SK-N-SH (cell line): ENCODE measurements at regions not wholly inside any gene's neighbourhood (a gene's known extent, or its start where the extent isn't known, plus 50 kb on each side); places are given as distances from the start of the nearest gene placed in this dataset.
"Not testable (repeated sequence)": the region's sequence is repeated elsewhere in the genome, so short reads cannot be mapped to it uniquely, and the experiment has no call there.

ENCODE experiments used
- CTCF ChIA-PET: fragments of 300-600, 350-600 bp; formaldehyde crosslinking; extraction: SDS; loops from one replicate; lab custom pipeline; 2021; lab: Yijun Ruan, JAX
- POLR2A ChIA-PET: fragments of 350-600 bp; sonication (Branson Sonifier 250); formaldehyde crosslinking; extraction: SDS; loops from one replicate; lab custom pipeline; 2020; ENCODE audit warnings: antibody characterized with exemption, inconsistent platforms; lab: Yijun Ruan, JAX
- DNase-seq: peaks from one replicate; pipeline ENCODE4 v3.0.0; 2012
- H2AFZ ChIP-seq: fragments of 200-600 bp; sonication (generic); 2 replicates; pipeline ENCODE4 v1.8.1; 2016; ENCODE audit warnings: antibody characterized with exemption, mild to moderate bottlenecking, low read depth
- H3F3A ChIP-seq: fragments of 200-600 bp; sonication (generic); replicated peaks from 2 replicates; pipeline ENCODE3; 2016; ENCODE audit warnings: antibody characterized with exemption, mild to moderate bottlenecking; ENCODE audit not compliant: insufficient read depth
- H3K27ac ChIP-seq, 2 experiments: fragments of 200-500 bp in 1 of 2; fragments of 200-600 bp in 1 of 2; sonication (Bioruptor generic) in 1 of 2; sonication (generic), shearing (Covaris generic) in 1 of 2; 2 replicates each; pipeline versions ENCODE4 v1.5.1 to v1.6.1; 2014 to 2016; ENCODE audit warnings: low read depth in 2 of 2, inconsistent platforms in 1 of 2, low read length in 1 of 2, mild to moderate bottlenecking in 1 of 2, mixed read lengths in 1 of 2
- H3K27me3 ChIP-seq: fragments of 200-600 bp; sonication (generic), shearing (Covaris generic); 2 replicates; pipeline ENCODE4 v1.6.1; 2016; ENCODE audit warnings: mixed run types; ENCODE audit not compliant: insufficient read depth
- H3K36me3 ChIP-seq, 2 experiments: fragments of 200-500 bp in 1 of 2; fragments of 200-600 bp in 1 of 2; sonication (Bioruptor generic) in 1 of 2; sonication (generic) in 1 of 2; replicated peaks in 1 of 2; 2 replicates each; pipeline versions ENCODE3 to v1.5.1; 2014 to 2016; ENCODE audit warnings: low read length in 1 of 2, mild to moderate bottlenecking in 1 of 2; ENCODE audit not compliant: insufficient read depth in 2 of 2, control insufficient read depth in 1 of 2
- H3K4me1 ChIP-seq, 2 experiments: fragments of 200-500 bp in 1 of 2; fragments of 200-600 bp in 1 of 2; sonication (Bioruptor generic) in 1 of 2; sonication (generic), shearing (Covaris generic) in 1 of 2; 2 replicates each; pipeline versions ENCODE4 v1.5.1 to v1.6.1; 2014 to 2016; ENCODE audit warnings: low read depth in 1 of 2, low read length in 1 of 2, mixed run types in 1 of 2; ENCODE audit not compliant: insufficient read depth in 2 of 2, control insufficient read depth in 1 of 2
- H3K4me2 ChIP-seq: fragments of 200-600 bp; sonication (generic), shearing (Covaris generic); 2 replicates; pipeline ENCODE4 v1.6.1; 2017; ENCODE audit warnings: mixed run types
- H3K4me3 ChIP-seq, 2 experiments: fragments of 200-500 bp in 1 of 2; fragments of 200-600 bp in 1 of 2; sonication (Bioruptor generic) in 1 of 2; sonication (generic), shearing (Covaris generic) in 1 of 2; 2 replicates each; pipeline versions ENCODE4 v1.5.1 to v1.8.1; 2014 to 2016; ENCODE audit warnings: low read depth in 2 of 2, inconsistent platforms in 1 of 2, low read length in 1 of 2, mild to moderate bottlenecking in 1 of 2, mixed read lengths in 1 of 2, moderate library complexity in 1 of 2
- H3K79me2 ChIP-seq: fragments of 200-600 bp; sonication (generic); 2 replicates; pipeline ENCODE4 v1.8.1; 2017; ENCODE audit warnings: mild to moderate bottlenecking; ENCODE audit not compliant: insufficient read depth
- H3K9ac ChIP-seq: fragments of 200-600 bp; sonication (generic); 2 replicates; pipeline ENCODE4 v1.6.1; 2017; ENCODE audit warnings: mixed run types
- H3K9me2 ChIP-seq: fragments of 200-600 bp; sonication (generic); 2 replicates; pipeline ENCODE4 v1.6.1; 2017; ENCODE audit warnings: mixed run types
- H3K9me3 ChIP-seq: fragments of 200-600 bp; sonication (generic); 2 replicates; pipeline ENCODE4 v1.6.1; 2017; ENCODE audit warnings: mixed run types, mild to moderate bottlenecking, moderate library complexity
- H4K20me1 ChIP-seq: fragments of 200-600 bp; sonication (generic); 2 replicates; pipeline ENCODE4 v1.6.1; 2017; ENCODE audit warnings: mild to moderate bottlenecking, mixed run types; ENCODE audit not compliant: insufficient read depth
- ELF1 ChIP-seq: IDR thresholded peaks from 2 replicates; pipeline ENCODE4 v1.4.0; 2012
- FOSL2 ChIP-seq: IDR thresholded peaks from 2 replicates; pipeline ENCODE4 v1.4.0; 2012; ENCODE audit warnings: low read depth, mild to moderate bottlenecking, moderate library complexity, borderline replicate concordance
- FOXM1 ChIP-seq: IDR thresholded peaks from 2 replicates; pipeline ENCODE4 v1.4.0; 2012; ENCODE audit warnings: low read depth, mild to moderate bottlenecking
- MEF2A ChIP-seq: IDR thresholded peaks from 2 replicates; pipeline ENCODE4 v1.4.0; 2012; ENCODE audit warnings: low read depth, borderline replicate concordance
- RAD21 ChIP-seq: IDR thresholded peaks from 2 replicates; pipeline ENCODE4 v1.6.1; 2012; ENCODE audit warnings: mild to moderate bottlenecking, low read length
- REST ChIP-seq: IDR thresholded peaks from 2 replicates; pipeline ENCODE4 v1.6.1; 2012; ENCODE audit warnings: mild to moderate bottlenecking, low read depth, low read length, moderate library complexity
- TEAD4 ChIP-seq: IDR thresholded peaks from 2 replicates; pipeline ENCODE4 v1.4.0; 2012; ENCODE audit warnings: mild to moderate bottlenecking, borderline replicate concordance; ENCODE audit not compliant: insufficient read depth
- USF2 ChIP-seq: fragments of 150-350 bp; IDR thresholded peaks from 2 replicates; pipeline ENCODE4 v1.6.1; 2017; ENCODE audit warnings: antibody characterized with exemption, low read length, low read depth, borderline replicate concordance
- WGBS: methylation state at CpG from one replicate; pipeline ENCODE4 v1.1.6; 2017; ENCODE audit warnings: low lambda C conversion rate; 5-methylcytosine and 5-hydroxymethylcytosine counted together
- TF ChIP-seq, protein P1 (sequence below): IDR thresholded peaks from 2 replicates; pipeline ENCODE4 v1.4.0; 2012; ENCODE audit warnings: low read depth, borderline replicate concordance
- TF ChIP-seq, protein P2 (sequence below): fragments of 200-600 bp; sonication (generic); IDR thresholded peaks from 2 replicates; pipeline ENCODE4 v1.6.1; 2017; ENCODE audit warnings: antibody characterized with exemption, mild to moderate bottlenecking, moderate library complexity

GRCh38 chr18:38747153-38747552 is 1181.6 kb upstream of the CELF4 start:
- Histone ChIP-seq H4K20me1 (no peaks in the 10 kb centered on the region), H3K9me3 (peaks cover 4% of the 10 kb centered on the region; the same call in 1 of the 2 replicates), H3K9me2 (no peaks in the 10 kb centered on the region), H3K4me2 (no peak overlapping the region), H3K27me3 (no peaks in the 10 kb centered on the region), H3K79me2 (no peaks in the 10 kb centered on the region), H3K36me3 (no peaks in the 10 kb centered on the region), H3K4me1 (no peaks in the 10 kb centered on the region), H3K4me3 (no peak overlapping the region), H2AFZ (no peak overlapping the region), H3K27ac (no peak overlapping the region), H3K9ac (no peak overlapping the region), H3F3A (no peaks in the 10 kb centered on the region)
- ChIA-PET CTCF (no interaction called here), POLR2A (interaction anchor here (0.6 kb wide), 1 partner anchor 1166 kb away, joined by 3 read pairs; no protein-coding TSS in a partner anchor)
- no peak for DNase-seq
- WGBS = 47% methylated on average over 5 of the region's 5 CpGs
- no peak for TF ChIP-seq USF2
- no peak for TF ChIP-seq TEAD4
- TF ChIP-seq, protein P1, sequence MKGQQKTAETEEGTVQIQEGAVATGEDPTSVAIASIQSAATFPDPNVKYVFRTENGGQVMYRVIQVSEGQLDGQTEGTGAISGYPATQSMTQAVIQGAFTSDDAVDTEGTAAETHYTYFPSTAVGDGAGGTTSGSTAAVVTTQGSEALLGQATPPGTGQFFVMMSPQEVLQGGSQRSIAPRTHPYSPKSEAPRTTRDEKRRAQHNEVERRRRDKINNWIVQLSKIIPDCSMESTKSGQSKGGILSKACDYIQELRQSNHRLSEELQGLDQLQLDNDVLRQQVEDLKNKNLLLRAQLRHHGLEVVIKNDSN = no peak
- TF ChIP-seq FOSL2 = no peak
- no peak for TF ChIP-seq MEF2A
- TF ChIP-seq FOXM1 = no peak
- no peak for TF ChIP-seq ELF1
- TF ChIP-seq RAD21 = no peak
- no peak for TF ChIP-seq REST
- TF ChIP-seq, protein P2, sequence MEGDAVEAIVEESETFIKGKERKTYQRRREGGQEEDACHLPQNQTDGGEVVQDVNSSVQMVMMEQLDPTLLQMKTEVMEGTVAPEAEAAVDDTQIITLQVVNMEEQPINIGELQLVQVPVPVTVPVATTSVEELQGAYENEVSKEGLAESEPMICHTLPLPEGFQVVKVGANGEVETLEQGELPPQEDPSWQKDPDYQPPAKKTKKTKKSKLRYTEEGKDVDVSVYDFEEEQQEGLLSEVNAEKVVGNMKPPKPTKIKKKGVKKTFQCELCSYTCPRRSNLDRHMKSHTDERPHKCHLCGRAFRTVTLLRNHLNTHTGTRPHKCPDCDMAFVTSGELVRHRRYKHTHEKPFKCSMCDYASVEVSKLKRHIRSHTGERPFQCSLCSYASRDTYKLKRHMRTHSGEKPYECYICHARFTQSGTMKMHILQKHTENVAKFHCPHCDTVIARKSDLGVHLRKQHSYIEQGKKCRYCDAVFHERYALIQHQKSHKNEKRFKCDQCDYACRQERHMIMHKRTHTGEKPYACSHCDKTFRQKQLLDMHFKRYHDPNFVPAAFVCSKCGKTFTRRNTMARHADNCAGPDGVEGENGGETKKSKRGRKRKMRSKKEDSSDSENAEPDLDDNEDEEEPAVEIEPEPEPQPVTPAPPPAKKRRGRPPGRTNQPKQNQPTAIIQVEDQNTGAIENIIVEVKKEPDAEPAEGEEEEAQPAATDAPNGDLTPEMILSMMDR = no peak

DNA sequence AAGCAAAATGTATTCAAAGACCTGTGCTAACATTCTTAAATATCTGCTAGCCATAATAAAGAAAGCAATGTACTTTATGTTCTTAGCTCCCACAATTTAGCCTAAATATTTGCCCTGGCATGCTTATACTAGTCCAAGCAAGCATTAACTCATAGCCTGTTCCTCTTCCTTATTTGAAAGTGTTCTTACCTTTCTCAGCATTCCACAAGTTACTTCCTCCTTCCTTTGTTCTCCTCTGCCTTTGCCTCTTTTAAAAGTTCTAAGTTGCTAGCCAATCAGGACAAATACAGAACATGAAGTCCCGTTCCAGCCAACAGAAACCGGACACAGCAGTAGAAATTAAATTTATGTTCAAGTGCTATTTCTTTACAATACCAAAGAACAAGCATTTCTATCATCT is 1154.6 kb upstream of the CELF4 start:
- CTCF ChIA-PET = not testable (repeated sequence)

More for the DNA sequence above, 1154.6 kb upstream of the CELF4 start:
- POLR2A ChIA-PET, H3K9me3 ChIP-seq, H3K27ac ChIP-seq, H3K4me2 ChIP-seq, H3F3A ChIP-seq, H3K4me3 ChIP-seq, H3K79me2 ChIP-seq, H2AFZ ChIP-seq, H3K4me1 ChIP-seq, H4K20me1 ChIP-seq, H3K9me2 ChIP-seq, H3K9ac ChIP-seq, DNase-seq, H3K36me3 ChIP-seq, H3K27me3 ChIP-seq: not testable (repeated sequence)
- 35% methylated on average over 2 of the region's 2 CpGs for WGBS
